ENCODE measurements at regions not wholly inside any gene's neighbourhood (a gene's known extent, or its start where the extent isn't known, plus 50 kb on each side); places are given as distances from the start of the nearest gene placed in this dataset.

DNA sequence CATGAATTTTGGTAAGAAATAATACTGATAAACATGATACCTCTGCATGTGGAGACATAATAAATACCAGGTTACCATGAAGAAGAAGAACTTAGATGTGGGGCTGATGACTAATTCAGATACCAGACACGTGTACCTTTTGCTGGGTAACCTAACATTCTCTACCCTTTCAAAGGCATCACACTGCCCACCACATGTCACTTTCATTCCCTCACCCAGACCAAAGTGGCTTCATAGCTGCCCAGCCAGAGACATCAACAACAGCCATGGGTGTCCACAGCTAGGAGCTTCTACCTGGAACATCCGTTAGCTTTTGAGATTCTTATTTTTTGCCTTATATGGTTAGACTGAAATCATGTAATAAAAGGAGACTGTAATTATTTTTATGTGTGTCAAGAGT, 396.8 kb downstream of the MED10 start:
- no peak for DNase-seq

DNA sequence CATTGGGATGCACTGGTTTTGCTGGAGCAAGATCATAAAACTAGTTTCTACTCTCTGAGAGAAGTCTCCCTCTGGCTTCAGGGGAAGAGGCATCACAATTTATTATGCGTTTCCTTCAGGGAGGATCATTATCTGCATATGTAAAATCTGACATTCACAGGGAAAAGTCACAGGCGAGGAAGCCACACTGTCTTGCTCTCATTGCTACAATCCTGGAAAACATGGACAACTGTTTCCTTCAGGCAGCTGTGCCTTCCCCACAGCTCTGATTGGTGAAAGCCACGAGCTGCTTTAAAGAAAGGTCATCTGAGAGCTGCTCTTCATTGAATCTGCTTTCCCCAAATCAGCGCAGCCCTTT, 397.8 kb downstream of the MED10 start:
- no peak for DNase-seq

DNA sequence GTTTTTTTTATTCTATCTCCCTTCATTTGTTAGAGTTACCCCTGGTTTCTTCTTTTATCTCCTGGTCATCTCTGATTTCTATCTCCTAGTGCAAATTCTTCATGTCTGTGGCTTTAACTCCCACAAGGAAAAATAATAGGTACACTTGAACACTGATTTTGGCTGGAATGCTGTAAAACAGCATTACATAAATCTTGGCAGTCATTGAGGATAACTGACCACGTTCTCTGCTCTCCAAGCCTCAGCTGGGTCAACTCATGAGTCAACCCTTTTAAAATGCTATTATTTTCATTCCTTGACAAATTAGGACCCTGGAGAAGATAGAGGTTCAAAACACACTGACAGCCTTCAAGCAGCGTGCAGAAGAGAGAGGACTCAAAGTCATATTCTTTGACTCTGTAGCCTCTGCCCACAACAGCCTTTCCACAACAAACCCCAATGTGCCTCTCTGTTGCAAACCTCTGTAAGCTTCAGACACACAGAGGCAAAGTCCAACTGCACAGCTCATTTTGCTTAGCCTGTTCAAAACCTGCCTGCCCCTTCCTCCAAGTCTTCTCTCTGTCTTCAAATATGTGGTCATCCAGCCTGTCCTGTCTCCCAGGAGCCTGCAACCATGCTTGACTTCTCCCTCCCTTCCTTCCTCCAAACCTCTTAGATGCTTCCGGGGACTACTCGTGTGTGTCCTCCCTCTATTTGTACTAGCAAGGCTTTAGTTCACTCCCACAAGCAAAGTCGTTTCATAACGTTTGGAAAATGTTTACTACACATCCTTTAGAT, 398.4 kb downstream of the MED10 start:
- no peak for DNase-seq

DNA sequence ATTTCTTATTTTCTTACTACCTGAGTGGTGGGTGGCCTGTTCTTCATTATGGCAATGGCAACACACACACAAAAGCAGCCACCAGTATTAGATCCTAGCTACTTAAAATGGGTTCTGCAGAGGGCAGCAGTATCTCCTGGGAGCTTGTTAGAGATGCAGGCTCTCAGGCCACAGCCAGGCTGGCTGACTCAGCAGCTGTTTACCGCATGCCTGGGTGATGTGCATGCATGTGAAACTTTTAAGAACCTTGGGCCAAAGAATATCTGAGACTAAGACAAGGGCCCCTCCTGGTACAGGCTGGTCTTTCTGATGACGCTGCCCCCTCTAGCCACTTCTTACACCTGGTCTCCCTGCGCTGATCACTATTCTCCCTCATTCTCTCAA, 399.0 kb downstream of the MED10 start:
- DNase-seq = no peak

DNA sequence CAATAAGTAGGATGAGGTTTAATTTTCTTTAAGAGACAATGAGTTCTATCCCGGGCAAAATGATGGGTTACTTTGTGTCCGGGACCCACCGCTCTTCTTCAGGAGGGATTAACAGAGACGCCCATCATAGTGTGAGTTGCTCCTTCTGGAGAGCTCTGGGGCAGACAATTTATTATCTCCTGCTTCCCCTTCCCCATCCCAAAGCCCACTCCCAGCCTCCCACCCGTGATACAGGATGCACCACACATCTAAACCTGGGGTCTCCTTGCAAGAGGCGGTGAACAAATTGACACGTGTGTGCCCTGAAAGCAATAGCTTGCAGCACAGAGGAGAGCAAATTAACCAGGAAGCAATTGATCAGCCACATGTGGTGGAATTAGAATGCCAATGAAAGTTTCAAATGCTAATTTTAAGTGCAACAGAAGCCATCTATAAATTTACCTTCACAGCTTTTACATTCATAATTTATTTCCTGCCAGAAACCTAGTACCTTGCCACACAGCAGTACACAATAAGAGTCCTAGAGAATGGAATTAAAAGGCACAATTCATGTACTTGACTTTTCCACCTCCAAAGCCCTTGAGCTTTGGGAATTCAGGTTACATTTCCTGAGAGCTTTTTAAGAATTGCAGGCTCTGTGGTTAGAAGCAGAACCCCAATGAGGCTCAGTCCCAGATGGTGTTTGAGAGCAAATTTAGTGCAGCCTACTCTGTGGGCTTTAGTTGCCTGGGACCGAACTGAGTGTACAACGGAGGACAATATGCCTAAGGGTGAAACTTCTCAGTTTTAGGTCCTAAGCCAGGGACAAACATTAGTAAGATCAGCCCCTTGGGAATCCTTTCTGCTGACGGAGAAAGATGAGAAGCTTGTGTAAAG, 399.6 kb downstream of the MED10 start:
- DNase-seq = no peak

DNA sequence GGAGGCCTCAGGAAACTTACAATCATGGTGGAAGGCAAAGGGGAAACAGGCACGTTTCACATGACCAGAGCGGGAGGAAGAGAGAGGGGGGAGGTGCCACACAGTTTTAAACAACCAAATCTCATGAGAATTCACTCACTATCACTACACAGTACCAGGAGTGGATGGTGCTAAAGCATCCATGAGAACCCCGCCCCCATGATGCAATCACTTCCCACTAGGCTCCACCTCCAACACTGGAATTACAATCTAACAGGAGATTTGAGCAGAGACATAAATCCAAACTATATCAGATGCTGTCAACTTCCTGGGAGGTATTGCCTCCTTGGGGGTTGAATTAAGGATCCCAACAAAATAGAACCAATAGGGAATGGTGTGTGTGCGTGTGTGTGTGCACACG, 407.1 kb downstream of the MED10 start:
- no peak for DNase-seq

DNA sequence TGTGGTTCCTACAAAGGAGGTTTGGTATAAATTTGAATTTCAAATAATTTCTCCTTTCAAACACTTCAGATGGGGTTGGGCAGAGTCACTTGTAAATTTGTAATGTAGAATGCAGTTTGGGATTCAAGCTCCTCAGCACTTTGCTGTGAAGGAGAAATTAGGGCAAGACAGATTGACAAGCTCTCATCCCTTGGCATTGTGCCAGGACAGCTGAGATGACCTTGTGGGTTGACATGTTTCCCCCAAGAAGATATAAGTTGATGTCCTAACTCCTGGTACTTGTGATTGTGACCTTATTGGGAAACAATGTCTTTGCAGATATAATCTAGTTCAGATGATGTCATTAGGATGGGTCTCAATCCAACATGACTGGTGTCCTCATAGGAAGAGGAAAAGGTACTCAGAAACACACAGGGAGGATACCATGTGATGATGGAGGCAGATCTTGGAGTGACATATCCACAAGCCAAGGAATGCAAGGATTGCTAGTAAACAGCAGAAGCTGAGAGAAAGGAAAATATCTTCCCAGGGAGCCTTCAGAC, 408.3 kb downstream of the MED10 start:
- no peak for DNase-seq

DNA sequence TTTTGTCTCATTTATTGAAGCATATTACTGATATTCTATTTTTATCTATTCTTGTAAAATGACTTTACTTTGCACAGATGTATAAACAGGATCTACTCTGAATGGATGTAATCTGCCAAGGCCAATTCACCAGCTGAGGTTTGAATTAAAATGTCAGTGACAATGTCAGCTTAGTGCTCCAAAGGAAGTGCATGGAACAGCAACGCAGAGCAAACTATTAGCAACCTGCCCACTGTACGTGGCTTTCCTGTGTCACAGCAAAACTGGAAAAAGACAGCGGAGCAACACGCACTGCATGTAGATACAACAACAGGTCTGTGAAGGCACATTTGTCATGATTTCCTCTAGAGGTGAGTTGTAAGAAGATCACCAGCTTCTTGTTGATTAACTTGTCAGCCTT, 409.4 kb downstream of the MED10 start:
- no peak for DNase-seq

DNA sequence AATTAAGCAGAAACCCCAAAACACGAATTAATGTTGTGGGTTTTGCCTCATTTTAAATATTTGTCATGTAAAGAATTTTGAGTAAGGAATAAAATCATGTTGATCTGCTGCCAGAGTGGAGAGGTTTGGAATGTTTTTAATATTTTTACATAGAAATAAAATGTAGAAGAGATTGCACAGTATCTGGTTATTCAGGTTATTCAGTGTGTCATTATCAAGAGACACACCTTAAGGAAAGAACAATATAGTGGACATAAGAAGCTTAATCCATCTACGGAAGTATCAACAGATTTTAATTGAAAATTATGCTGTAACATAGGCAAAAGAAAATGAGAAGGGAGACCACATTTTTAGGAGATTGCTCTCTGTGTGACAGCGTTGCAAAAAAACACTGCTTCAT, 410.4 kb downstream of the MED10 start:
- DNase-seq = no peak

DNA sequence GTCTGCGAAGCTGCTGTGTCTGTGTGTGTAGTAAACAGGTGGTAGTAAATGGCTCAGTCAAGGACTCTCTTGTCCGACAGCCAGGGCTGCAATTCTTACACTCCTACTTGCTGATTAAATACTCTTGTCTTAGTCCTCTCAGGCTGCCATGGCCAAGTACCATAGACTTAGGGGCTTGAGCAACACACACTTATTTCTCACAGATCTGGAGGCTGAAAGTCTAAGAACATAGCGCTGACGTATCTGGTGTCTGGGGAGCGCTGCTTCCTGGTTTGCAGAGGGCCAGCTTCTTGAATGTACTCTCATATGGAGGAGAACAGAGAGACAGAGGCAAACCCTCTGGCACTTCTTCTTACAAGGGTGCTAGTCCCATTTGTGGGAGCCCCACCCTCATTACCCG, 411.0 kb downstream of the MED10 start:
- DNase-seq = no peak

DNA sequence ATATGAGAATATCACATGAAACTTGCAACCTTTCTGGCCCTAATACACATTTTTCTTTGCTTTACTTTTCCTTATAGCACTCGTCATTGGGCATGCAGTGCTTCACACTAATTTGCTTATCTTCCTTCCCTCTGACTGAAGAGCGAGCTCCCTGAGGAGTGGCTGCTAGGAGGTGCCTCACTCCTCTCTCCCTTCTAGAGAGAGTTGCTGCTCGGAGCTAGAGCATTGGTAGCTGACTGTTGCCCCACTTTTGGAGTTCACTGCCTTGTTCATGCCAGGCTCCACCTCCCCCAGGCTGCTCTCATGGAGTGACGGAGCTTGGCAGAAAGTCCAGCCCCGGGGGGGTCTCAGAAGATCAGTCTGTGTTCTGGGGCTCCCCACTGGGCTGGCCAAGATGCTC, 413.2 kb downstream of the MED10 start:
- DNase-seq = no peak

DNA sequence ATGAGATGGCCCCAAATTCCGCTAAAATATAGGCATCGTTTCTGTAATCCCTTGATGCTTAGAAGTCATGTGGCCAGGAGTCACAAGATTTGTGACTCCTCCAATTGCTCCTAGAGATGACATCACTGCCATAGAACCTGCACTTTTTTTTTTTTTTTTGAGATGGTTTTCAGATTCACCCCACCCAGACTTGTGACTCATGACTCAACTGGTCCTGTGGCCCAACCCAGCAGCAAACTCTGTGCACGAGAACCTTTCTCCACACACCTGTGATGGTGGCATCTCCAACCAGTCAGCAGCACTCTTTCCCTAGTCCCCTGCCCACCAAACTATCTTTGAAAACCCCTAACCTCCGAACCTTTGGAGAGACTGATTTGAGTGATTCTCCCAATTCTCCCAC, 414.0 kb downstream of the MED10 start:
- no peak for DNase-seq

DNA sequence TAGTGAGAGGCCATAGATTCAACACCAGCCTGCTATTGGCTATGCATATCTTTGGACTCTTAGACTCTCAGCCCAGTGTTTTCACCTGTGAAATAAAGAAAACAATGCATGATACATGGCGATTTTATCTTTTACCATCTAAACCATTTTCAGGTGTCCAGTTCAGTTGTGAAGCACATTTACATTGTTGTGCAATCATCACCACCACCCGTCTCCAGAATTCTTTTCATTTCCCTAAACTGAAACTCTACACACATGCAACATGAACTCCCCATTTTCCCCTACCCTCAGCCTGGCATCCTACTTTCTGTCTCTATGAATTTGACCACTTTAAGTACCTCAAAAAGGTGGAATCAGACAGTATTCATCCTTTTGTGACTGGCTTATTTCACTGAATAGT, 420.6 kb downstream of the MED10 start:
- DNase-seq = no peak

DNA sequence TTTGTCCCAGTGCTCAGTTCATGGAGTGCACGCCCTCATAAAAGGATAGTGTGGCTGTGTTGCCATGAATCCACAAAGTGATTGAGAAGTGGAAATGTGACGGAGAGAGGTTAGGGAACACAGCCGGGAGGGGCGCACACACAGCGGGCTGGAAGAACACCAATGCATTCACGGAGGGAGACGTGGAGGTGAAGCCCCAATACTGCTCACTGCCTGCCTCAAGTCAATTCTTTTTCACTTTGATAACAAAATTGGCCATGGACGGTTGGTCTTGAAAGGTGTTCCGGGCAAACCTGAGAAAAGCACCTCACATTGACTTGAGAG, 424.1 kb downstream of the MED10 start:
- no peak for DNase-seq

DNA sequence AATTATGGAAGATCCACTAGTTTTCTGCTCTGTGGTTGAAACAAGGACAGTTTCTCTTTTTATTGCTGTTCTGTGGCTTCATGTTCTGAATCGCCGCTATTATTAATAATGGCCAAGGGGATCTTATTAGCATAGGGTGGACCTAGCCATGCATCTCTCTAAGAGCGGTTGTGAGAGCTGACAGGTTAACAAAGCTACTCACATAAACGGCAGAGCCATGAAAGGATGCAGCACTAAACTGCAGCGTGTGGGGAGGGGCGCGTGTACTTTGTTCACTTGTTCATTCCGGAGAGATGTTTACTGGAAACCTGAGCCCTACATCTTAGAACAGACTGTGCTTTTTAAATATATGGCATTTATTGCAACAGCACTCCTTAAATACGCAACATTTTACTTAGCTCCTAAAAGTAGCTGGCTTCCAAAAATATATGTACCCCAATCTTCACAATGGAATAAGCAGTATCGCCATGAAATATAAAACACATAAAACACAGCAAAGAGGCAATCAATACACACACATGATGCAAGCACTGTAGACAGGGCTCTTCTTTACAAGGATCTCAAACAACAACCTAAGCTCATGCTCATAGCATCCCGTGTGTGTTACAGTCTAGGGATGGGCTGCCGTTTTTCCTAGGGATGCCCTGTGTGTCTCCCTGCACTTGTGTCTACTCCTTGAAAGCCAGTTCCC, 424.6 kb downstream of the MED10 start:
- no peak for DNase-seq

DNA sequence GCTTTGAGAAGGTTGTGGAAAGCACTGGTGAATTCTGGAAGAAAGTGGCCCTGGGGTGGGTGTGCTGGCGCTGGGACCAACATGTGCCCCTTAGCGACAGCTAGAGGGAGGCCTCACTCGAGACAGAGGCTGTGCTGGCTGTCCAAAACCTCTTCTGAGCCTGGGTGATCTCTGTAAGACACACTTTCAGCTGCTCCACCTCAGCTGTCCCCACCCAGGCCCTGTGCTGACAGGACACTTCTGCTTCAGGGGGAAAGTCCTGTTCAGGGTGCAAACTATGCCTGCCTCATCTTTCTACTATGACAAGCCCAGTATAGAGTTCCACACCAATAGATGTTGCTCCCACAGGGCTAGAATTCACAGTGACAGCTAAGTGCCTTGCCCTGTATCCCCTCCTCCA, 426.4 kb downstream of the MED10 start:
- DNase-seq = no peak

DNA sequence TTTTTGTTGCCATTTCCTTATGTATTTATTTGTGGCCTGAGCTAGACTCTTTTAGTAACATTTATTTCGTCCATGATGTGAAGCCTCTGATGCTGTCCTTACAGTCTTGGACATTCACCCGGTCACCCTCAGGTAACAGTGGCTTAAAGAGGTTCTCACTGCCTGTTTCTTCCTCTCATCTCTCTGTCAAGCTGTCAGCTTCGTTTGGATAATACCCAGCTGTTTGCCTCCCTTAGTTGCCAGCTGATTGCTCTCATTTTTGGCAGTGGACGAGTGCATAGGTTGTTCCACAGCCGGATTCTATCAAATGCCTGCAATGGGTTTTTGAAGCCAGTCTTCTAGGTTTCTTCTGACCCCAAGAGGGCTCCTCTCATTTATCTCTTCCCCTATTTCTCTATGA, 427.7 kb downstream of the MED10 start:
- no peak for DNase-seq

DNA sequence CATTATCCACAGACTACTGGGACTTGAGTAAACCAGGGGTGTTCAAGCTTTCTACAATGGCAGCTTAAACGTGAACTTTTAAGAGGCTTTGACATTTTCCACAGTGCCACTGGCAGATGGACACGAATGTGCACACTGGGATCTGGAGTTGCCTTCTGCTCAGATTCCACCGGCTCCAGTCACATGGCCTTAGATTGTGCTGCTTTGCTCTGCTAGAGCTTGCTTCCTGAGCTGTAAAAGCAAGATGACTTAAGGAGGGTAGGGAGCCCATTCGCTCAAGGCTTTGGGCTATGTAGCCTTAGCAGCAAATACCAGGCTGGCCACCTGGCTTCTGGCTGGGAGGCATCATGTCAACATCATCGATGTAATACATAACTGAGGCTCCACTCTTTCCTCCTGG, 436.9 kb downstream of the MED10 start:
- no peak for DNase-seq

DNA sequence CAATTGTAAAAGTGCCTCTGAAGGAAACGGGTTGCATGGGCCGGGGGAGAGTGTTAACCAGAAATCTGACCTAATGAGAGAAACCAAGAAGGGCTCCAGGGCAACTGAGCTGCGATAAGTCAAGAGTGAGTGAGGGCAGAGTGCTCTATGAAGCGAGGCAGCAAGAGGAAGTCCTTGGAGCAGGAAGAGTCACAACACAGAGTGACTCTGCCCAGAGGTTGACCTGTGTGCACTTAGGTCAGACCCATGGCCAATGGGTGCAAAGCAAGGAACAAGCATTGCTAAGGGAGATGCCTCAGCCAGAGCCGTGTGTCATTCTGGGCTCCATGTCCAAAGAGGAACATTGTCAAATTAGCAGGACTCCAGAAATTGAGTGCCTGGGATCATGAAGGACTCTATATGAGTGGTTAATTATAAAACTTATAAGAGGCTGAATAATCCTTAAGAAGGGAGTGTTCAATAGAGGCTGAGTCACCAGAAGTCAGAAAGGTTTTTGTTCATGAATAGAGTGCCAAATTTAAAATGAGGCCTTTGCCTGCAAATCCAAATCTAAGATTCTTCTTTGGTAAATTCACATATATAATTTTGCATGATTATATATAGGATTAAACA, 438.5 kb downstream of the MED10 start:
- DNase-seq = no peak

DNA sequence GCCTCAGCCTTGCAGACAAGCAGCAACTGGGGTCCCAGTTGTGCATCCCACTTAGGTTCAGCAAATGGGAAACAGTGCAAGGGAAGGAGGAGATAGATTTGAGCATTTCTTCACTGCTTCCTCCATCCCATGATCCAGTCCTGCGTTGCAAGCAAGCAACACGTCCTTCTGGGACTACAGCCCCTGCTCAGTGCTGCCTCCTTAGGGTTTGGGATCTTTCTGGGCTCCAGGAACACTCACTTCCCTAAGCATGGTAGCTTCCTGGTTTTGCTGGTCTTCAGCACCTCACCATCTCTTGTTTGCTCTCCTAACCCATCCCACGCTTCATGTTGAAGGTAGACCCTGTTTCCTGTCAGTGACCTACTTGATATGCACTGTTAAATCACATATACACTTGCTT, 444.7 kb downstream of the MED10 start:
- DNase-seq = no peak

DNA sequence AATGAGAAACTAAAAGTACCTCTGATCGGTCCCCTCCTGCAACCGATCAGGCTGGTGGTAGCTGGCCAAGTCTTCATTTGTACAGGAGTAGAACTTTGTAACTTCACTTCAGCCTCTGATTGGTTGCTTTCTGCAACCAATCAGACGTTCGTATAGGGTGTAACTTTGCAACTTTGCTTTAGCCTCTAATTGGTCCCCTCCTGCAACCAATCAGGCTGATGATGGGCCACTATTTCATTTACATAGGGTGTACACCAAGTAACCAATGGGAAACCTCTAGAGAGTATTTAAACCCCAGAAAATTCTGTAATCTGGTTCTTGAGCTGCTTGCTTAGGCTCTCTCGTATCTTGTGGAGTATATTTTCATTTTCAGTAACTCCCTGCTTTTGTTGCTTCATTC, 445.5 kb downstream of the MED10 start:
- no peak for DNase-seq

DNA sequence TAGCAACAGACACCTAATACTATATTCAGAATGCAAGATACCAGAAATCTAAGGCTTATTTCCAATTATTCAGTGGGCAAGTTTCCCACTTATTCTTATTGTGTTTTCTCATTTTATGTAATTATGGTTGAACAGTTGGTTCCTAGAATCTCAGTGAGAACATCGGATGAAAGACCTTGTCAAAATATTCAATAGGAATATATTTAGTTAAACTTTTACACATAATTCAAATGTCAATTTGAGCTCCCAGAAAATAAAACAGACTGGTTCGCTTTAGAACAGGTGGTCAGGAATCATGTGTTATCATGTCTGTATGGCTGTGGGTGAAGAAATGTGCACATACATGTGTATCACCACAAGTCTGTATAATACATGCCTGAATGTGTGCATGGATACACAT, 447.8 kb downstream of the MED10 start:
- no peak for DNase-seq

DNA sequence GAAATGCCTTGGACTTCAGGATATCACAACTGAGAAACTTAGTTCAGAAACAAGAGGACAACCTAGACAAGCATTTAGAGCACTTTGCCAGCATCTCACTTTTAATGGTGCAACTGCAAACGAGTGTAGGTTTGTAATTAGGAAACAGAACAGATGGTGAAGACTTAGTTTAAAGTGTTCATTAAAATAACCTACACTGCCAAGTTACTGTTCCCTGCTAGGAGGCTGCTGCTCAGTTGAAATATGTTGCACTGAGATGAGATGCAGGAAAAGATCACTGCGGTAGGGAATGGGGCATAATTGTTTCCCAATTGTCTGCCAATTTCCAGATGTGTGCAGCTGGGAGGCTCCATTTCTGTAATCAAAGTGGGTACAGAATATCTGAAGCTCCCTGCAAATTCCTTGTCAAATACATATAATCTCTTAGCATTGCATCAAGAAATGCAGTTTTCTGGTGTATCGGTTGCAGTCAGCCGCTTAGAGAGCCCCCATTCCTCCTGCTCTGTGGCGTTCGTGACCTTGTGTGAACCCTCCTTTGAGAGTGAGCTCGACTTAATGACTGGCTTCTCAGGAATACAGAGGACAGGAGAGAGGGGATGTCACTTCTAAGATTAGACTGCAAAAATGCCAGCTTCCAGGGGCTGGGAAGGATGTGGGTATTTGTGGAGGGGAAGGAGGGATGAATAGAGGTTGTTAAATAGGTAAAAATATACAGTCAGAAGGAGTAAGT, 448.9 kb downstream of the MED10 start:
- DNase-seq = no peak
